ENCODE measurements at regions not wholly inside any gene's neighbourhood (a gene's known extent, or its start where the extent isn't known, plus 50 kb on each side); places are given as distances from the start of the nearest gene placed in this dataset.

DNA sequence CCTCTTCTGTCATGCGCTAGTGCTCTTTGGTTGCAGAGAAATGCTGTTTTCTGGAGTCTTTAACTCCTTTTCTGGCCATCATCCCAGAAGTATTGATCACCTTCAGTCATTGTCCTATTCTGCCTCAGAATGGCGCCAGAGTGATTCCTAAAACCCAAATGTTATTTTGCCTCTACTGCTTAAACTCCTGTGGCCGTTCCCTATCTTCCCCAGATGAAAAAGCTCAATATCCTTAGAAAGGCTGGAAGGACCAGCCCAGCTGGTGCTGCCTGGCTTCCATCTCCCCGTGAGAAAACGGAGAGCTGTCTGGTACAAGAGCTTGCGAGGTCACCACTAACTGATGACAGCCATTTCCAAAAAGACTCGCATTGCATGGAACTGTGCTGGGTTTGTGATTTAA, 179.1 kb downstream of the RBM26 start:
- no peak for DNase-seq
- Histone ChIP-seq H3K36me3 (replicated peaks in 1 of 2; ENCODE audit: insufficient read depth in 1 of 2, low read depth in 2 of 2) (no peaks in the 10 kb centered on the region), H3K4me3 (no peak overlapping the region), H3K27me3 (no peaks in the 10 kb centered on the region), H3K4me1 (peaks cover 4% of the 10 kb centered on the region), H3K9me3 (no peaks in the 10 kb centered on the region), H3K27ac (no peak overlapping the region)
- intact Hi-C loops (cut with DNase I), result no loop called here
- no peak for ATAC-seq
- TF ChIP-seq, protein P1, sequence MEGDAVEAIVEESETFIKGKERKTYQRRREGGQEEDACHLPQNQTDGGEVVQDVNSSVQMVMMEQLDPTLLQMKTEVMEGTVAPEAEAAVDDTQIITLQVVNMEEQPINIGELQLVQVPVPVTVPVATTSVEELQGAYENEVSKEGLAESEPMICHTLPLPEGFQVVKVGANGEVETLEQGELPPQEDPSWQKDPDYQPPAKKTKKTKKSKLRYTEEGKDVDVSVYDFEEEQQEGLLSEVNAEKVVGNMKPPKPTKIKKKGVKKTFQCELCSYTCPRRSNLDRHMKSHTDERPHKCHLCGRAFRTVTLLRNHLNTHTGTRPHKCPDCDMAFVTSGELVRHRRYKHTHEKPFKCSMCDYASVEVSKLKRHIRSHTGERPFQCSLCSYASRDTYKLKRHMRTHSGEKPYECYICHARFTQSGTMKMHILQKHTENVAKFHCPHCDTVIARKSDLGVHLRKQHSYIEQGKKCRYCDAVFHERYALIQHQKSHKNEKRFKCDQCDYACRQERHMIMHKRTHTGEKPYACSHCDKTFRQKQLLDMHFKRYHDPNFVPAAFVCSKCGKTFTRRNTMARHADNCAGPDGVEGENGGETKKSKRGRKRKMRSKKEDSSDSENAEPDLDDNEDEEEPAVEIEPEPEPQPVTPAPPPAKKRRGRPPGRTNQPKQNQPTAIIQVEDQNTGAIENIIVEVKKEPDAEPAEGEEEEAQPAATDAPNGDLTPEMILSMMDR (IDR thresholded peaks at IDR 0.05), result no peak
- TF ChIP-seq POLR2A (IDR thresholded peaks at IDR 0.05), result no peak
- 40 to 45% methylated on average over 7 of the region's 7 CpGs for WGBS, 2 donors

DNA sequence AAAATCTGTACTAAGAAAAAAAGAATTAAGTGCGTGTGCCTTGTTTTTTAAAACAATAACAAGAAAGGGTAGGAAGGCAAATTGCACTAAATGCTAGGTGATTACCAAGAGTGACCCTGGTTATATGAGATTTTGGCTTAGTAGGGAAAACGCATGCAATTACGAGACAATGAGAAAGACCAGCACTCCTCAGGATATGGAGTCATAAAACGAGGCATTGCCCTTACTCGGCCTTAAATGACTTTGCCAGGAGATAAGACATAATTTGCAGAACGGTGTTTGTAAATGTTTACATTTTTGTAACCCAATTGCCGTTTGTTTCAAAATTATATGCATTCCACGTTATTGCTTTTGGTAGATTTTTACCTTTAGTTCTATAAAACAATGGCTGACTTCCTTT, 179.8 kb downstream of the RBM26 start:
- TF ChIP-seq, protein P1 (IDR thresholded peaks at IDR 0.05), result no peak
- TF ChIP-seq POLR2A (IDR thresholded peaks at IDR 0.05), result no peak
- 39 to 43% methylated on average over 8 of the region's 8 CpGs for WGBS, 2 donors
- Histone ChIP-seq H3K36me3 (replicated peaks in 1 of 2; ENCODE audit: insufficient read depth in 1 of 2, low read depth in 2 of 2) (no peaks in the 10 kb centered on the region), H3K4me3 (no peak overlapping the region), H3K4me1 (peaks cover 4% of the 10 kb centered on the region), H3K27me3 (no peaks in the 10 kb centered on the region), H3K27ac (no peak overlapping the region), H3K9me3 (no peaks in the 10 kb centered on the region)
- DNase-seq (no peak), ATAC-seq (no peak)
- intact Hi-C loops (cut with DNase I), result no loop called here

DNA sequence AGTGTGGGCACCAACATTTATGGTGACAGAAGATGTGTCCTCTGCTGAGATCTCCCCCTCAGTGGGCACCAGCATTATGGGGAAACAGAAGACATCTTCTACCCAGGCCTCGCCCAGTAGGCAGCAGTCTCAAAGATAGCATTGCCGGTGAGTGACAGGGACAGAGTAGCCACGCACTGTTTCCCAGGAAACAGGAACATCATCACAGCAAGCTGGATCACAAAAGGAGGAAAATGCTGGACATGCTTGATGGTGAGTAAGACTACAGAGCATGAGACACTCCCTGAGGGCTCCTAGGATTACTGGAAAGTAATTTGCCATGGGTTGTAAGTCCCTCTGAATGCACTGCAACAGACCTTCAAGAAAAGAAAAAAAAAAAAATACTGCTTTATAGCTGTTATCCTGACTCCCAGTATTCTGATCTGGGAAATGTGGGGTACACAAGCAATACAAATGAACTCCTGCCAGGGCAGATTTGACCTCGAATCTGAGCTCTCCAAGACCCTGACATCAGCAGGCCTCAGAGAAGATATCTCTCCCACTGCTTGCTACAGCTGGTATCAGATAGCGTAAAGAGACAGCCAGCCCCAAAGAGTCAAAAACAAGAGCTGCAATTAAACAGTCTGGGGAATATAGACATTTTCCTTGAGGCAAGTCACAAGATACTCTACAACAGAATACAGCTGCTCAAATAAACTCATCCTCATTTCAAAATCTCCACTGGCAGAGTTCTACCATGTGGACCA, 180.4 kb downstream of the RBM26 start:
- TF ChIP-seq, protein P1 (IDR thresholded peaks at IDR 0.05), result no peak
- TF ChIP-seq POLR2A (IDR thresholded peaks at IDR 0.05), result no peak
- intact Hi-C loops (cut with DNase I), result no loop called here
- Histone ChIP-seq H3K4me1 (peaks cover 4% of the 10 kb centered on the region), H3K27ac (no peak overlapping the region), H3K4me3 (no peak overlapping the region), H3K27me3 (no peaks in the 10 kb centered on the region), H3K9me3 (no peaks in the 10 kb centered on the region), H3K36me3 (replicated peaks in 1 of 2; ENCODE audit: insufficient read depth in 1 of 2, low read depth in 2 of 2) (no peaks in the 10 kb centered on the region)
- WGBS, 2 donors, result 69 to 71% methylated on average over 5 of the region's 5 CpGs
- no peak for DNase-seq
- no peak for ATAC-seq

DNA sequence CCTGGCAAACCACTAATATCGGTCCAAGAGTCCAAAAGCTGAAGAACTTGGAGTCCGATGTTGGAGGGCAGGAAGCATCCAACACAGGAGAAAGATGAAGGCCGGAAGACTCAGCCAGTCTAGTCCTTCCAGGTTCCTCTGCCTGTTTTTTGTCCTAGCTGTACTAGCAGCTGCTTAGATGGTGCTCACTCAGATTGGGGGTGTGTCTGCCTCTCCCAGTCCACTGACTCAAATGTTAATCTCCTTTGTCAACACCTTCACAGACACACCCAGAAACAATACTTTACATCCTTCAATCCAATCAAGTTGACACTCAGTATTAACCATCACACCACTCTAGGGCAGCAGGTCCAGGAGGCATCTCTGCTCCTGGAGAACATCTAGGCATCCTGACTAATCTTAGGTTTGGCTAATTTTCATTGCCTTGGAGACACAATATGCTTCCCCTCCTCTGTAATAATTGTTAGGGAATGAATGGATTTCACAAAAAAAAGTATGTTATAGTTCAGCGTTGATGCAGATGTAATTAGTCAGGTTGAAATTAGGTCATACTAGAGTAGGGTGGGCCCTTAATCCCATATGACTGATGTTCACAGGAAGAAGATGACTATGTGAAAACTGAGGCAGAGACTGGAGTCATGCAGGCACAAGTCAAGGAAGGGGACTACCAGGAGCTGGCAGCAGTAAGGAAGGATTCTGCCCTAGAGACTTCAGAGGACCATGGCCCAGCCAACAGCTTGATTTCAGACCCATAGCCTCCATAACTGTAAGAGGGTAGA, 183.4 kb downstream of the RBM26 start:
- no peak for ATAC-seq
- H3K36me3 ChIP-seq (replicated peaks in 1 of 2; ENCODE audit: insufficient read depth in 1 of 2, low read depth in 2 of 2), result no peaks in the 10 kb centered on the region

More for the DNA sequence above, 183.4 kb downstream of the RBM26 start:
- Histone ChIP-seq H3K4me3 (no peak overlapping the region), H3K27ac (no peak overlapping the region), H3K27me3 (no peaks in the 10 kb centered on the region), H3K4me1 (peaks cover 4% of the 10 kb centered on the region), H3K9me3 (no peaks in the 10 kb centered on the region)
- WGBS, 2 donors, result 85 to 90% methylated on average over 4 of the region's 4 CpGs
- intact Hi-C loops (cut with DNase I), result no loop called here
- DNase-seq, result no peak
- TF ChIP-seq, protein P1 (IDR thresholded peaks at IDR 0.05), result no peak
- TF ChIP-seq POLR2A (IDR thresholded peaks at IDR 0.05), result no peak
